H1 (cell line): ENCODE measurements at regions not wholly inside any gene's neighbourhood (a gene's known extent, or its start where the extent isn't known, plus 50 kb on each side); places are given as distances from the start of the nearest gene placed in this dataset.

Experiments
- CTCF ChIA-PET: fragments of 300-600 bp; sonication (Branson Sonifier 250); formaldehyde crosslinking; loops from one replicate; lab custom pipeline; 2021; ENCODE audit not compliant: partially characterized antibody; lab: Charles Lee
- POLR2A ChIA-PET: fragments of 300-600 bp; sonication (Branson Sonifier 250); formaldehyde crosslinking; loops from one replicate; lab custom pipeline; 2021; ENCODE audit warnings: inconsistent platforms; ENCODE audit not compliant: partially characterized antibody; lab: Charles Lee
- DNase-seq, 2 experiments: peaks; one replicate each; pipeline versions ENCODE4 v3.0.0 to v3.0.0-alpha.2; 2010 to 2022; ENCODE audit warnings: low spot score in 2 of 2, low read depth in 1 of 2, mixed read lengths in 1 of 2
- FAIRE-seq: peaks from 2 replicates; lab custom pipeline; 2011; peaks lifted over from hg19 to GRCh38; lab: Jason Lieb, UNC
- H2AFZ ChIP-seq: 2 replicates; pipeline ENCODE4 v1.8.1; 2012; ENCODE audit warnings: low read length, inconsistent platforms
- H2AK5ac ChIP-seq: 2 replicates; pipeline ENCODE4 v1.6.1; 2013; ENCODE audit warnings: low read depth, low read length
- H2BK120ac ChIP-seq: replicated peaks from 2 replicates; pipeline ENCODE3; 2013; ENCODE audit warnings: low read depth, low read length, inconsistent platforms
- H2BK12ac ChIP-seq: 2 replicates; pipeline ENCODE4 v1.6.1; 2013; ENCODE audit warnings: low read depth, low read length
- H2BK15ac ChIP-seq: 2 replicates; pipeline ENCODE4 v1.6.1; 2013; ENCODE audit warnings: low read length
- H2BK20ac ChIP-seq: 2 replicates; pipeline ENCODE4 v1.6.1; 2013; ENCODE audit warnings: low read length
- H2BK5ac ChIP-seq: 2 replicates; pipeline ENCODE4 v1.6.1; 2013; ENCODE audit warnings: low read depth, low read length
- H3K14ac ChIP-seq: 2 replicates; pipeline ENCODE4 v1.6.1; 2013; ENCODE audit warnings: inconsistent platforms; ENCODE audit not compliant: insufficient read length
- H3K18ac ChIP-seq: 2 replicates; pipeline ENCODE4 v1.6.1; 2013; ENCODE audit warnings: low read length; ENCODE audit errors: extremely low read depth
- H3K23ac ChIP-seq: 2 replicates; pipeline ENCODE4 v1.6.1; 2013; ENCODE audit warnings: inconsistent platforms; ENCODE audit not compliant: insufficient read length
- H3K23me2 ChIP-seq: 2 replicates; pipeline ENCODE4 v1.6.1; 2013; ENCODE audit warnings: low read depth, low read length
- H3K27ac ChIP-seq: 2 replicates; pipeline ENCODE4 v1.6.1; 2011; ENCODE audit warnings: low read depth, low read length, inconsistent platforms
- H3K27me3 ChIP-seq, 4 experiments: replicated peaks in 1 of 4; 1 replicate in 1 of 4; 2 replicates in 3 of 4; pipeline versions ENCODE4 v1.6.1 to v1.8.1; 2011 to 2013; ENCODE audit warnings: low read length in 3 of 4, mild to moderate bottlenecking in 3 of 4, inconsistent platforms in 2 of 4, mixed read lengths in 2 of 4, moderate library complexity in 1 of 4; ENCODE audit not compliant: control insufficient read depth in 3 of 4, insufficient read depth in 3 of 4; ENCODE audit errors: extremely low read depth in 1 of 4
- H3K36me3 ChIP-seq, 4 experiments: 2 replicates each; pipeline versions ENCODE4 v1.6.1 to v1.8.1; 2011 to 2013; ENCODE audit warnings: mild to moderate bottlenecking in 4 of 4, low read length in 3 of 4, moderate library complexity in 2 of 4, control low read depth in 1 of 4, inconsistent platforms in 1 of 4; ENCODE audit not compliant: insufficient read depth in 4 of 4, control insufficient read depth in 2 of 4
- H3K4ac ChIP-seq: replicated peaks from 2 replicates; pipeline ENCODE3; 2013; ENCODE audit warnings: low read length, low read depth, mixed read lengths, inconsistent platforms; ENCODE audit not compliant: insufficient read length
- H3K4me1 ChIP-seq, 4 experiments: replicated peaks in 1 of 4; 1 replicate in 1 of 4; 2 replicates in 3 of 4; pipeline versions ENCODE4 v1.6.1 to v1.8.1; 2011 to 2013; ENCODE audit warnings: low read length in 3 of 4, inconsistent platforms in 2 of 4, mixed read lengths in 1 of 4; ENCODE audit not compliant: insufficient read depth in 4 of 4, control insufficient read depth in 3 of 4
- H3K4me2 ChIP-seq, 2 experiments: 2 replicates each; pipeline versions ENCODE4 v1.6.1 to v1.8.1; 2011 to 2013; ENCODE audit warnings: low read depth in 2 of 2, low read length in 2 of 2, control low read depth in 1 of 2, inconsistent platforms in 1 of 2, mild to moderate bottlenecking in 1 of 2; ENCODE audit not compliant: insufficient read depth in 1 of 2
- H3K4me3 ChIP-seq, 4 experiments: fragments of 200-600, 300-600 bp in 1 of 4; sonication (generic), shearing (Covaris generic), sonication (Bioruptor Twin) in 1 of 4; 2 replicates each; pipeline versions ENCODE4 v1.5.1 to v1.8.1; 2011 to 2016; ENCODE audit warnings: low read length in 4 of 4, low read depth in 3 of 4, control low read depth in 2 of 4, inconsistent platforms in 2 of 4, mild to moderate bottlenecking in 2 of 4, mixed read lengths in 1 of 4, moderate library complexity in 1 of 4; ENCODE audit not compliant: insufficient read depth in 2 of 4; ENCODE audit errors: extremely low read depth in 1 of 4
- H3K56ac ChIP-seq: replicated peaks from 2 replicates; pipeline ENCODE3; 2013; ENCODE audit warnings: low read depth, mild to moderate bottlenecking, mixed read lengths, low read length, inconsistent platforms; ENCODE audit not compliant: insufficient read length
- H3K79me1 ChIP-seq: 2 replicates; pipeline ENCODE4 v1.6.1; 2013; ENCODE audit warnings: low read depth, low read length, control low read depth
- H3K79me2 ChIP-seq, 2 experiments: 2 replicates each; pipeline versions ENCODE4 v1.6.1 to v1.8.1; 2012 to 2013; ENCODE audit warnings: low read length in 2 of 2, mild to moderate bottlenecking in 2 of 2, inconsistent platforms in 1 of 2; ENCODE audit not compliant: insufficient read depth in 2 of 2, control insufficient read depth in 1 of 2
- H3K9ac ChIP-seq, 4 experiments: replicated peaks in 1 of 4; 1 replicate in 1 of 4; 2 replicates in 3 of 4; pipeline versions ENCODE4 v1.6.1 to v1.8.1; 2011 to 2013; ENCODE audit warnings: low read depth in 3 of 4, low read length in 3 of 4, control low read depth in 2 of 4, mild to moderate bottlenecking in 2 of 4, moderate library complexity in 2 of 4, inconsistent platforms in 1 of 4; ENCODE audit errors: extremely low read depth in 1 of 4
- H3K9me3 ChIP-seq, 2 experiments: 2 replicates each; pipeline versions ENCODE4 v1.6.1 to v1.8.1; 2012 to 2013; ENCODE audit warnings: mild to moderate bottlenecking in 2 of 2, moderate library complexity in 2 of 2, control low read depth in 1 of 2, inconsistent platforms in 1 of 2, low read depth in 1 of 2, low read length in 1 of 2, mixed read lengths in 1 of 2; ENCODE audit not compliant: insufficient read depth in 2 of 2
- H4K20me1 ChIP-seq, 2 experiments: replicated peaks in 1 of 2; 2 replicates each; pipeline versions ENCODE3 to v1.8.1; 2011 to 2013; ENCODE audit warnings: inconsistent platforms in 2 of 2, low read length in 2 of 2, mild to moderate bottlenecking in 1 of 2; ENCODE audit not compliant: insufficient read depth in 2 of 2, control insufficient read depth in 1 of 2
- H4K5ac ChIP-seq: 2 replicates; pipeline ENCODE4 v1.6.1; 2013; ENCODE audit warnings: low read length, low read depth, mixed read lengths, inconsistent platforms; ENCODE audit not compliant: insufficient read length
- H4K8ac ChIP-seq: 2 replicates; pipeline ENCODE4 v1.8.0; 2013; ENCODE audit warnings: mild to moderate bottlenecking, moderate library complexity, low read length, inconsistent platforms; ENCODE audit not compliant: insufficient read depth; ENCODE audit errors: extremely low read depth
- H4K91ac ChIP-seq: replicated peaks from 2 replicates; pipeline ENCODE3; 2013; ENCODE audit warnings: low read length, mixed read lengths, inconsistent platforms; ENCODE audit not compliant: insufficient read length
- RAD21 ChIP-seq, 2 experiments: IDR thresholded peaks in 1 of 2; conservative IDR thresholded peaks in 1 of 2; 2 replicates each; pipeline ENCODE4 v1.6.1; 2011; ENCODE audit warnings: low read depth in 2 of 2, low read length in 2 of 2, improper control_type of control experiment in 1 of 2, inconsistent platforms in 1 of 2, mild to moderate bottlenecking in 1 of 2, moderate library complexity in 1 of 2
- TCF12 ChIP-seq: IDR thresholded peaks from 2 replicates; pipeline ENCODE4 v1.6.1; 2011; ENCODE audit warnings: low read depth, mild to moderate bottlenecking, low read length
- WGBS, 2 experiments: shearing (Covaris generic) in 1 of 2; methylation state at CpG; one replicate each; pipeline versions ENCODE4 v1.1.6 to v1.1.7; 2013 to 2015; ENCODE audit warnings: low lambda C conversion rate in 2 of 2, mixed read lengths in 2 of 2, inconsistent platforms in 1 of 2, low coverage in 1 of 2, missing lambda C conversion rate in 1 of 2; ENCODE audit not compliant: insufficient replicate concordance in 2 of 2, insufficient coverage in 1 of 2, insufficient read length in 1 of 2; ENCODE audit errors: extremely low coverage in 1 of 2, missing lambda C conversion rate in 1 of 2; 5-methylcytosine and 5-hydroxymethylcytosine counted together

- POLR2A ChIA-PET: no interaction called here
Measured at GRCh38 chr1:230534224-230534623, 108.1 kb upstream of the COG2 start.

More at GRCh38 chr1:230534224-230534623, 108.1 kb upstream of the COG2 start:
- Histone ChIP-seq H2AFZ (no peak overlapping the region), H2BK5ac (no peak overlapping the region), H3K9ac (no peak overlapping the region), H2AK5ac (no peak overlapping the region), H3K23ac (no peak overlapping the region), H2BK12ac (no peak overlapping the region), H4K5ac (no peak overlapping the region), H2BK120ac (no peak overlapping the region), H3K9me3 (peaks cover 2 to 5% of the 10 kb centered on the region in 2 experiments; a peak in 2 of 4 replicates), H3K4me2 (no peak overlapping the region), H3K56ac (no peak overlapping the region), H2BK15ac (no peak overlapping the region), H2BK20ac (no peak overlapping the region), H3K27me3 (no peaks in the 10 kb centered on the region), H3K18ac (no peak overlapping the region), H4K91ac (no peak overlapping the region), H3K27ac (no peak overlapping the region), H4K8ac (no peak overlapping the region), H3K23me2 (no peaks in the 10 kb centered on the region), H4K20me1 (no peaks in the 10 kb centered on the region), H3K14ac (no peak overlapping the region), H3K4ac (no peak overlapping the region), H3K4me3 (no peak overlapping the region), H3K36me3 (no peaks in the 10 kb centered on the region), H3K4me1 (no peaks in the 10 kb centered on the region), H3K79me2 (no peaks in the 10 kb centered on the region), H3K79me1 (no peaks in the 10 kb centered on the region)
- 90% methylated on average over 2 of the region's 2 CpGs; no CpG with 5 or more reads in 1 of the 2 experiments for WGBS, 2 experiments
- CTCF ChIA-PET: no interaction called here
- no peak for TF ChIP-seq RAD21 (IDR thresholded peaks at IDR 0.05 in 1 of 2, conservative IDR thresholded peaks at IDR 0.05 in 1 of 2; ENCODE audit: low read depth in 2 of 2, low read length in 2 of 2)
- TF ChIP-seq TCF12: no peak
- FAIRE-seq (no peak), DNase-seq (no peak)
